Adipocyte (in vitro differentiated cells): ENCODE measurements at regions not wholly inside any gene's neighbourhood (a gene's known extent, or its start where the extent isn't known, plus 50 kb on each side); places are given as distances from the start of the nearest gene placed in this dataset.
A peak's percentile ranks its signal among the peaks of the same experiment; 100 is the strongest.

Source experiments
- DNase-seq: peaks from one replicate; pipeline ENCODE4 v3.0.0-alpha.2; 2015; ENCODE audit warnings: low read depth
- H3K27me3 ChIP-seq: replicated peaks from 2 replicates; pipeline ENCODE4 v1.7.0; 2013; ENCODE audit warnings: mild to moderate bottlenecking, low read length, moderate library complexity; ENCODE audit not compliant: control insufficient read depth, insufficient read depth
- H3K36me3 ChIP-seq: 2 replicates; pipeline ENCODE4 v1.7.0; 2013; ENCODE audit warnings: low read length, mild to moderate bottlenecking, moderate library complexity; ENCODE audit not compliant: control insufficient read depth, insufficient read depth, severe bottlenecking
- H3K4me1 ChIP-seq: 2 replicates; pipeline ENCODE4 v1.7.0; 2013; ENCODE audit warnings: mild to moderate bottlenecking, low read length, moderate library complexity; ENCODE audit not compliant: control insufficient read depth, insufficient read depth
- H3K4me3 ChIP-seq: 2 replicates; pipeline ENCODE4 v1.7.0; 2013; ENCODE audit warnings: mild to moderate bottlenecking, low read length, moderate library complexity
- H3K9ac ChIP-seq: 2 replicates; pipeline ENCODE4 v1.7.0; 2013; ENCODE audit warnings: mild to moderate bottlenecking, low read length, moderate library complexity
- H3K9me3 ChIP-seq: 2 replicates; pipeline ENCODE4 v1.7.0; 2013; ENCODE audit warnings: mild to moderate bottlenecking, low read length, moderate library complexity; ENCODE audit not compliant: control insufficient read depth

DNA sequence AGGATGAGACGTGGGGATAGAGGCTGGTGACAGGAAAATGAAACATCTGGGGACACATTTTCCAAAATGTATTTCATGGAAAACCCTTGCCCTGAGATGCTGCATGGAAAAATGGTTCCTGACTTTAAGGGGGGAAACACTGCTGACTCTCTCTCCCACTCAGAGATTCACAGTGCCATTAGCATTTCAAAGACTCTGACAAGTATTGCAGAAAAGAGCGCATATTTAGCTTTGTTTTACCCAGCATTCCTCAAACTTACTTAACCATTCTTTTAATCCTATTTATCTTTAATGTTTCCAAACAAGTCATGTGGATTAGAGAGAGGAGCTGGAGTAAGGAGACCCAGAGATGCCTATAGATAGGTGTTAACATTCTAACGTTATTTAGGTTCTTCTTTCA, 141.8 kb upstream of the DYRK2 start:
- Histone ChIP-seq H3K4me1 (peaks cover 2% of the 10 kb centered on the region), H3K4me3 (no peak overlapping the region), H3K9ac (no peak overlapping the region), H3K27me3 (no peaks in the 10 kb centered on the region), H3K36me3 (no peaks in the 10 kb centered on the region), H3K9me3 (no peaks in the 10 kb centered on the region)
- no peak for DNase-seq

DNA sequence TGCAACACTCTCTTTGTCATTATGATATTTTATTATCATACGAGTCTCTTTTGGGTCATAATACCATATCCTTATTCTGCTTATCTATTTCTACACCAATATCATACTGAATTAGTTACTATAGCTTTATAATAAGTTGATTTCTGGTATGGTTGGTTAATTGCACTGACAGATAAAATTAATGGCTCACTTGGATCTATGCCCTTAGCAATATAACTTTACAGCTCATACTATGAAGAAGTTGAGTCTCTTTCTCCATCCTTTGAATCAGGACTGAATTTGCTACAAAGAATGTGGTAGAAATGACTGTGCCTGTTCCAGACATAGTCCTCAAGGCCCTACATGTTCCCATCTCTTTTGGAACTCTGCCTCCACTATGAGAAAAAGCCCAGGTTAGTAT, 139.7 kb upstream of the DYRK2 start:
- Histone ChIP-seq H3K27me3 (no peaks in the 10 kb centered on the region), H3K9me3 (no peaks in the 10 kb centered on the region), H3K36me3 (no peaks in the 10 kb centered on the region), H3K4me1 (peaks cover 9% of the 10 kb centered on the region), H3K4me3 (no peak overlapping the region), H3K9ac (no peak overlapping the region)
- DNase-seq = no peak

DNA sequence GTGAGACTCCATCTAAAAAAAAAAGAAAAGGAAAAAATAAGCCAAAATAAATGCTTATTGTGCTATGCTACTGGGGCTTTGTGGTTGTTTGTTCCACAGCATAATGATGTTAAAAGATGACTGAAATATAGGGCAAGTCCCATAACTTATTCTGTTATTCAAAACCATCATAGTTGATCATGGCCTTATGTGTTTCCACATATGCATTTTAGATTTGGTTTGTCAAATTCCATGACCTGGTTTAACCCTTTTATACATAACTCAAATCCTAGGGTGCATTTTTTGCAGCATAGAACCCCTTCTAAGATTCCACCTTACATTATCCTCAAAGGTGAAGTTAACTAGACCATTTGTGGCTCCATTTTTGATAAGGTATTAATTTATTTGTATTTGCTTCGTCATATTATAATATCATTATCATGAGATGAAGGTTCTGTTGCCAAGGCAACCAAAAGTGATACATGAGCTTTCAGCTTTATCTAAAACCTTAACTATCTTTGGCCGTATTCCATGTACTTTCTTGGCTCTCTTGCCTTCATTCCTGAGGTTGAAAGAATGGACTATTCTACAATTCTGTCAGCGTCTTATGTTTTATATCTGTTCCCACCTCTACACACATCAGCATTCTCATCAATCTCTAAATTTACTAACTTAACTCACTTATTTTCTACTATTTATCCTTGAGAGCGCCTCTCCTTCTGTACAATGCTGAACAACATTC, 138.7 kb upstream of the DYRK2 start:
- no peaks in the 10 kb centered on the region for H3K36me3 ChIP-seq
- peaks cover 9% of the 10 kb centered on the region for H3K4me1 ChIP-seq
- no peak for DNase-seq
- H3K9ac ChIP-seq = no peak overlapping the region
- no peaks in the 10 kb centered on the region for H3K9me3 ChIP-seq
- H3K4me3 ChIP-seq = no peak overlapping the region
- no peaks in the 10 kb centered on the region for H3K27me3 ChIP-seq

GRCh38 chr12:67512061-67512460, 136.5 kb upstream of the DYRK2 start:
- no peaks in the 10 kb centered on the region for H3K9me3 ChIP-seq
- H3K36me3 ChIP-seq = no peaks in the 10 kb centered on the region
- H3K4me1 ChIP-seq = peaks cover 9% of the 10 kb centered on the region
- no peaks in the 10 kb centered on the region for H3K27me3 ChIP-seq
- H3K4me3 ChIP-seq = no peak overlapping the region
- no peak overlapping the region for H3K9ac ChIP-seq
- peak; percentile 32 for DNase-seq

DNA sequence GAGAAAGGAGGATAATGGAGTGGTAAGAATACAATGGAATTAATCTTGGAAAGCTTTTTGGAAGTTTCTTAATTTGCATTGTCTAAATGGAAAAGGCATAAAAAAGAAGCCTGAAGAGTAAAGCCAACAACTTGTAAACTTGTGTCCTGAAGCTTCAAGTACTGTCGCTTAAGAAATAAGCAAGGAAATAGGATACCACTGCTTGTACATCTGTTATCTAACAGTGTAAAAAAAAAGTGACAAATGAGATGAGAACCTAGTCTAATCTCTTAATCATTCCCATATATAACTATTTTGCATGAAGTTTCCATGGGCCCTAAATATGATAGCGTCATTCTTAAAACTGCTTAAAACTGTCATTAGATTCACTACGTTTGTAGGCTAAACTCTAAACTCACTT, 134.0 kb upstream of the DYRK2 start:
- no peaks in the 10 kb centered on the region for H3K36me3 ChIP-seq
- peaks cover 9% of the 10 kb centered on the region for H3K4me1 ChIP-seq
- no peaks in the 10 kb centered on the region for H3K27me3 ChIP-seq
- H3K9me3 ChIP-seq = no peaks in the 10 kb centered on the region
- no peak overlapping the region for H3K9ac ChIP-seq
- DNase-seq = no peak
- no peak overlapping the region for H3K4me3 ChIP-seq

DNA sequence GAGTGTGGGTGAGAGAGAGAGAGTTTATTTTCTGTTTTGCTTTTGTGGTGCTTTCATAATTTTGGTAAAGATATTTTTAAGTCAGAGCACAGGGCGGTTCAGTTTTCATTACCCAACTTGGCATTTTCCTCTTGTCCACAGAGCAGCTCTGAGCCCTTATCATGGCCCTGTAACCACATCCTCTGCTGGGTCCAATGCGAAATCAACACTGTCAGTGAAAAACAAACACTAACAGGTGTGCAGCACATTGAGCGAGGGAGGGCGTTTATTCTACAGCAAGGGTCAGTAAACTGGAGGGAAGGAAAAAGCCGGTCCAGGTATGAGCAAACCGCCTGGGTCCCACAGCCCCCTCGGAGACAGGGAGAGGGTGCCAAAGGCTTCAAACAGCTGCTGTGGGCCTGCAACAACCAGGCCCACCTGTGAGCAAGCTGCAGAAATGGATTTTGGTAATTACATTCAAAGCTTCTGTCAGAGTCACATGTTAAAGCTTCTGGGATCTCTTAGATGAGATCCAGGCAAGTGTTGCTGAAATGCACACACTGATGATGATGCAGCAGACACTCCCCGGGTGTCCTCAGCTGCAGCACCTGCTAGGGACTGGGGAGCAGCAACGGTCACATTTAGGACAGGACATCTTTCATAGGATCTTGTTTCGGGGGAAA, 132.7 kb upstream of the DYRK2 start:
- Histone ChIP-seq H3K9ac (no peak overlapping the region), H3K4me1 (peaks cover 9% of the 10 kb centered on the region), H3K9me3 (no peaks in the 10 kb centered on the region), H3K4me3 (no peak overlapping the region), H3K36me3 (no peaks in the 10 kb centered on the region), H3K27me3 (no peaks in the 10 kb centered on the region)
- DNase-seq = peak; percentile 7

DNA sequence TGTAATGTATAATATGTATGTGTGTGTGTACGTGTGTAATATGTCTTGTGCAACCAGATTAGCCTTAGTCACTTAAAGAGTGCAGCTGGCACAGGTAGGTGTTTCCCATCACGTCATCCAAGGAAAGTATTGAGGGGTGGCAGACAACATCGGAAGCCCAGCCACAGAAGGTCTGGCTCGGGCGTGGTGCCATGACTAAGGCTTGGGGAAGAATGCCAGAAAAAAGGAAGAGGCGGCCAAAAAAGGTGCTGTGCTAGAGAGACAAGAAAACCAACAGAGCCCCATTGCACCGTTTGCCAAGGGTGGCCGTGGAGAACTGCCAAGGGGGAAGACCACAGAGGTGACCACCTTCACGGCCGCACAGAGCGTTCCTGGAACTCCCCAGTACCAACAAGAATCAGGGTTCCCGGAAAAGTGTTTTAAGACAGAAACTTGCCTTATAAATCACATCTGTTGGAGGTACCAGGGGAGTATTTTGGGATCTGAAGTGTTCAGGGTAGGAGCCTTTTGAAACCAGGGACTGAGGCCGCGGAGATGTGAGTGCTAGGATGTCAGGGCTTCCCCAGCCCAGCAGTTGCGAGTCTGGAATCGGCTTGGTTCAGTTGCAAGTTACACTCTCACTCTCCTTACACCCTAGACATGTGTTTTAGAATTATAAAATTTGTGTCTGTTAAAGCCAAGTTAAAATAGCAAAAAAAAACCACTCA, 131.2 kb upstream of the DYRK2 start:
- Histone ChIP-seq H3K9me3 (no peaks in the 10 kb centered on the region), H3K36me3 (no peaks in the 10 kb centered on the region), H3K4me3 (no peak overlapping the region), H3K4me1 (peaks cover 1% of the 10 kb centered on the region), H3K27me3 (no peaks in the 10 kb centered on the region), H3K9ac (no peak overlapping the region)
- no peak for DNase-seq

- Histone ChIP-seq H3K27me3 (no peaks in the 10 kb centered on the region), H3K9me3 (no peaks in the 10 kb centered on the region), H3K4me1 (no peaks in the 10 kb centered on the region), H3K36me3 (no peaks in the 10 kb centered on the region), H3K4me3 (no peak overlapping the region), H3K9ac (no peak overlapping the region)
- DNase-seq = no peak
Measured at GRCh38 chr12:67519484-67520433, 128.8 kb upstream of the DYRK2 start.

DNA sequence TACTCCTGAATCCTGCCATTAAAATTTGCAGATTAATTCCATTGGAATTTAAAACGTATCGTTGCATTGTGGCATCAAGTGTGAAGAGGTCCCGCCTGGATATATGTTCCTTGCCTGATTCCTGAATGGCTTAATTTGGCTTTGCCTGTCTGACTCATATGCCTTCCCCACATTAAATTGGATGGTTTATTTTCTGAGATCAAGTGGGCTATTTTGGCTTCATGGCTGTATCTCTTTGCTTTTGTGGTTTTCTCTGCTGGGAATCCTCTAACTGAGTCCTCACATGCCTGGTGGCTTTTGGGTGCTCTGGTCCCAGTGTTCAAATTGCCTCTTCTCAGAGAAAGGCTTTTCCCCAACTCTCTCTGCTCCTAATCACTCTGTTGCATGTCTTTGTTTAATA, 127.9 kb upstream of the DYRK2 start:
- H3K4me3 ChIP-seq = no peak overlapping the region
- no peaks in the 10 kb centered on the region for H3K4me1 ChIP-seq
- H3K36me3 ChIP-seq = no peaks in the 10 kb centered on the region
- DNase-seq = no peak
- no peaks in the 10 kb centered on the region for H3K27me3 ChIP-seq
- H3K9me3 ChIP-seq = no peaks in the 10 kb centered on the region
- H3K9ac ChIP-seq = no peak overlapping the region

DNA sequence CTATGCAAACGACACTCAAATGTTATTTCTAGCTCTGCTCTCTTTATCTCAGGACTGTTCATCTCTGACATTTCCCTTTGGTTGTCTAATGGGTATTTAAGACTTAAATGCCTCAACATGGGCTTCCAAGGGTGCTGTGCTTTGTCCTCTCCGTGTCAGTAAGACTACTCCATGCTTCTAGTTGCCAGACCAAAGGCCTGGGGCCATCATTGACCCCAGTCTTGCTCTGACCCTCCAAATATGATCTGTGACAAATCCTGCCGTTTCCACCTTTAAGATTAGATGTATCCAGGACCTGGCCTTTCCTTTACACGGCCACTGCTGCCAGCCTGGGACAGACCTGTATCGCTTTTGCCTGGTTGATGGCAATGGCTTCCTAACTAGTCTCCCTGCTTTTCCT, 126.3 kb upstream of the DYRK2 start:
- no peaks in the 10 kb centered on the region for H3K36me3 ChIP-seq
- no peaks in the 10 kb centered on the region for H3K9me3 ChIP-seq
- H3K4me3 ChIP-seq = no peak overlapping the region
- no peaks in the 10 kb centered on the region for H3K4me1 ChIP-seq
- no peak for DNase-seq
- no peak overlapping the region for H3K9ac ChIP-seq
- H3K27me3 ChIP-seq = no peaks in the 10 kb centered on the region

DNA sequence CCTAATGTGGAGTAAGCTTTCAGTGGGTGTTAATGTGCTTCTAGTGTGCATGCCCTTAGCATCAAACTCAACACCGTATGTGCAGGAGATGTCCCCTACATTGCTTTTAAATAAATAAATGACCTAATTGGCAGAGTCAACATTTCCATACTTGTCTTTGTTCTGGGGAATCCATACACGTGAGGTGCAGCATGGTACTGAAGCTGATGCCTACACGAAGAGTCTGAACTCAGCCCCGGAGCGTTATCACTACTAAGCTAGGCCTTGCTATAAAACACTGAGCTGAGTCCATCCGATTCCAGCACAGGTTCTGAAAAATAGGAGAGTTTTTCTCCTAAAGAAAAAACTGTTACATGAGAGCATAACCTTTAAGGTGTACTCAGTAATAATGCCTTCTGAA, 125.0 kb upstream of the DYRK2 start:
- Histone ChIP-seq H3K9me3 (no peaks in the 10 kb centered on the region), H3K27me3 (no peaks in the 10 kb centered on the region), H3K36me3 (no peaks in the 10 kb centered on the region), H3K9ac (no peak overlapping the region), H3K4me3 (no peak overlapping the region), H3K4me1 (no peaks in the 10 kb centered on the region)
- DNase-seq = no peak
